ENCODE measurements at regions not wholly inside any gene's neighbourhood (a gene's known extent, or its start where the extent isn't known, plus 50 kb on each side); places are given as distances from the start of the nearest gene placed in this dataset.

GRCh38 chr18:27780061-27780745 lies 396.7 kb downstream of the CDH2 start:
- no peak for TF ChIP-seq POLR2A (IDR thresholded peaks at IDR 0.05)
- TF ChIP-seq, protein P1, sequence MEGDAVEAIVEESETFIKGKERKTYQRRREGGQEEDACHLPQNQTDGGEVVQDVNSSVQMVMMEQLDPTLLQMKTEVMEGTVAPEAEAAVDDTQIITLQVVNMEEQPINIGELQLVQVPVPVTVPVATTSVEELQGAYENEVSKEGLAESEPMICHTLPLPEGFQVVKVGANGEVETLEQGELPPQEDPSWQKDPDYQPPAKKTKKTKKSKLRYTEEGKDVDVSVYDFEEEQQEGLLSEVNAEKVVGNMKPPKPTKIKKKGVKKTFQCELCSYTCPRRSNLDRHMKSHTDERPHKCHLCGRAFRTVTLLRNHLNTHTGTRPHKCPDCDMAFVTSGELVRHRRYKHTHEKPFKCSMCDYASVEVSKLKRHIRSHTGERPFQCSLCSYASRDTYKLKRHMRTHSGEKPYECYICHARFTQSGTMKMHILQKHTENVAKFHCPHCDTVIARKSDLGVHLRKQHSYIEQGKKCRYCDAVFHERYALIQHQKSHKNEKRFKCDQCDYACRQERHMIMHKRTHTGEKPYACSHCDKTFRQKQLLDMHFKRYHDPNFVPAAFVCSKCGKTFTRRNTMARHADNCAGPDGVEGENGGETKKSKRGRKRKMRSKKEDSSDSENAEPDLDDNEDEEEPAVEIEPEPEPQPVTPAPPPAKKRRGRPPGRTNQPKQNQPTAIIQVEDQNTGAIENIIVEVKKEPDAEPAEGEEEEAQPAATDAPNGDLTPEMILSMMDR (IDR thresholded peaks at IDR 0.05) = no peak

Data from uterus (tissue), 2 donors.